22Rv1 (cell line): ENCODE measurements at regions not wholly inside any gene's neighbourhood (a gene's known extent, or its start where the extent isn't known, plus 50 kb on each side); places are given as distances from the start of the nearest gene placed in this dataset.

Source experiments
- CTCF ChIP-seq: fragments of 450-650 bp; IDR thresholded peaks from 2 replicates; pipeline ENCODE4 v1.5.1; 2017; ENCODE audit warnings: mild to moderate bottlenecking
- ZFX ChIP-seq: fragments of 450-650 bp; IDR thresholded peaks from 2 replicates; pipeline ENCODE4 v1.6.1; 2017; ENCODE audit warnings: antibody characterized with exemption, borderline replicate concordance

- TF ChIP-seq CTCF (no peak), ZFX (no peak)
Measured at GRCh38 chr2:142254031-142254430, 123.2 kb upstream of the LRP1B start.
